Left lobe of liver (tissue), 2 donors: ENCODE measurements at regions not wholly inside any gene's neighbourhood (a gene's known extent, or its start where the extent isn't known, plus 50 kb on each side); places are given as distances from the start of the nearest gene placed in this dataset.
"Not testable (repeated sequence)": the region's sequence is repeated elsewhere in the genome, so short reads cannot be mapped to it uniquely, and the experiment has no call there.

Source experiments
- ATAC-seq: fragments of 200-7000 bp; cut with Tn5 transposase; one replicate; pipeline ENCODE4 v1.9.1; 2020; ENCODE audit warnings: mild to moderate bottlenecking, moderate library complexity
- DNase-seq: peaks from one replicate; pipeline ENCODE4 v3.0.0-alpha.2; 2020; ENCODE audit warnings: low spot score
- donor health status: DM: no; HTN: no; CAD: no; lungs with moderate emphysema.
- donor health status: DM: no; HTN: yes; CAD: no.

DNA sequence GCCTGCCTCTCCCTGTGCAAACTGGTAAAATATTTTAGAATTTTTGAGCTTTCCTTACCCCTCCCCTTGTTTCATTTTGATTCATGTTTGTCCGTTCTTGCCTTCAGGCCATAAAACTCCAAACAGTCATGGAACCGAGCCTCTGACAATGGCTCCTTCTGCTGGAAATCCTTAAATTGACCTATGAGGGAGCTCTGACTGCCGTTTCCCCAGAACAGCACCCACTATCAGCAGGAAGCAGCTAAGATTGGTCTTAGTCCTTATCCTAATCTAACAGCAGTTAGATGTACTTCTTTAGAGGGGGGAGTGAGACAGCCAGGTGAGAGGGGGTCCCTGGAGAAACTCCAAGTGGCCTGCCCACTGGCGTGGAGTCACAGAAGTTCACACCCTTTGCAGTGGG is 106.7 kb downstream of the FAM174A start:
- no peak for ATAC-seq

DNA sequence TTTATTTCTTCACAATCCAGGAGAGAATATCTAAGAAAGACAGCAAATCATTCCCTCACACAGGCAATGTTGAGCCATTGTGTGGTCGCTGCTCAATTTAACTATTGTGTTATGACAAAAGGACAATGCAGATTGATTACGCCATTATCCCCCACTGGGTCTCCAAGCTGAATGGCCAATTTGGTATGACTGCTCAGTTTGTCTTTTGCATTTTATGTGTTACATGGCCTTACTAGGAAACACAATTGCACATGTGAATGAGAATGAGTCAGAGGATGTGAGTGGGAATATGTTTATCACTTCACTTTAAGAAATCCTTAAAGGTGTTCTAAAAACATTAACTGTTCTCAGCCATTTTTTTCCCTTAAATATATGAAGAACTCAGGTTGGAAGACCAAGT is 108.3 kb downstream of the FAM174A start:
- ATAC-seq (no peak), DNase-seq (no peak)

More for the DNA sequence above, 106.7 kb downstream of the FAM174A start:
- DNase-seq = no peak

DNA sequence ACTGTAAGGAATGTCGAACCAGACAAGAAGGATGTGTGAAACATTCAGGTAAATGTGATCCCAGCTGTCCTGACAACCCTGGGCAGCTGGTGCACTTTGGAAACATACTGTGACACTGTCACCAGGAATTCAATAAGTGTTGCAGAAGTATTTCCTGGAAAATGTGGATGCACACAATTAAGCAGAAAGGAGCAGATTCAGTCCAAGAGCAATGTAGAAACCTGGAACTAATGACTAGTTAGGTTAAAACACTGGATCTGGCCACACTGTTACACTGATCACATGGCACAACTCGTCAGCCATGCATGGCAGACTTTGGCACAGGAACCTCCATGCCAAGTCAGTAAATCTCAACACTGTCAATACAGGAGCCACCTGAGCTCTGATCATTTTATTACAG is 109.0 kb downstream of the FAM174A start:
- DNase-seq (no peak), ATAC-seq (no peak)

DNA sequence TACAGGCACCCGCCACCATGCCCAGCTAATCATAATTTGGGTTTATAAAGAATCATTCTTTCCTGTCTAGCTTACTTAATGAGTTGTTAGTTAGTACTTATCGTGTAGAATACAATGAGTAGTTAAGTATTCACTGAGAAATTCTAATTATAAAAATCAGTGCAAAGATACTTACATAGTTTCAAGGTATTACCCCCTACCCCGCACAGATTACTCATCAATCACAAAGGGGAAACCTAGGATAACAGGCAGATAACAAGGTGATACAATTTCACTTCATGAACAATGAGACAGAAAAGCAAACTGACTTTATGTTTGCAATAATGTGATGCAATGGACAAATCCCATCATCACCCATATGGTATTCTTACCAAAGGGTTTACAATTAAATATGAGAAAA is 109.6 kb downstream of the FAM174A start:
- no peak for ATAC-seq

DNA sequence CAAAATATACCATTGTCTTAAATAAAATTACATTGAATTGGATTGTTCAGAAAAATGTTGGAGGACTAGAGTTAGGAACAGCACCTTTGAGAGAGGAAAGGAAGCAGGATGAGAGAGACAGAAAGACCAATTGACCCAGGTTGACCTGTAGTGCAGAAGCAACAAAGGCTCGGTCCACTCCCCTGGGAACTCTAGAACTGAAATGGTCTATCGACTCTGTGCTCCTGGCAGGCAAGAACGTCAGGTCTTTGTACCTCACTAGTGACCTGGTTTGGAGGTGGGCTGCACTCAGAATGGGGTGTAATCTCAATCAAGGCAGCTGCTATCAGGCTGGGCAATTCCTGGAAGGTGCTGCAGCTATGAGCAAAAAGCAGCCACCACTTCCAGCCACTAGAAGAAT is 110.8 kb downstream of the FAM174A start:
- no peak for ATAC-seq

More for the DNA sequence above, 109.6 kb downstream of the FAM174A start:
- DNase-seq = no peak

DNA sequence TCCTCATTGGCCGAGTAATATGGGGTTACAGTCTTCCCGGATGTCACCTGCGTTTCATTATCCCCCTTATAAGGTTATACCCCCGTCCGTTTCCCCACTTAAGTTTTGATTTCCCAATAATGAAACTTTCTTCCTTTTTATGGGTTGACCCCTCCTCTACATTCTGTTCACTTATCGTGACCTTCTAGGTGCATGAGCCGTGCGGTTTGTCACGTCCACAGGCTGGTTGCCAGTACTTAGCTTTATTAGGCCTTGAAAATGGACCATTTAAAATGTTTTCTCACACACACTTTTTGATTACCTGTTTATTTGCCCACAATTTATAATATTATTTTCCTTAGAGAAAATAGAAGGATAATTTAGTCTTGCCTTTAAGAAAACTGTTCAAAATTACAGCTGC is 111.5 kb downstream of the FAM174A start:
- DNase-seq (no peak), ATAC-seq (no peak)

More for the DNA sequence above, 110.8 kb downstream of the FAM174A start:
- DNase-seq = no peak

DNA sequence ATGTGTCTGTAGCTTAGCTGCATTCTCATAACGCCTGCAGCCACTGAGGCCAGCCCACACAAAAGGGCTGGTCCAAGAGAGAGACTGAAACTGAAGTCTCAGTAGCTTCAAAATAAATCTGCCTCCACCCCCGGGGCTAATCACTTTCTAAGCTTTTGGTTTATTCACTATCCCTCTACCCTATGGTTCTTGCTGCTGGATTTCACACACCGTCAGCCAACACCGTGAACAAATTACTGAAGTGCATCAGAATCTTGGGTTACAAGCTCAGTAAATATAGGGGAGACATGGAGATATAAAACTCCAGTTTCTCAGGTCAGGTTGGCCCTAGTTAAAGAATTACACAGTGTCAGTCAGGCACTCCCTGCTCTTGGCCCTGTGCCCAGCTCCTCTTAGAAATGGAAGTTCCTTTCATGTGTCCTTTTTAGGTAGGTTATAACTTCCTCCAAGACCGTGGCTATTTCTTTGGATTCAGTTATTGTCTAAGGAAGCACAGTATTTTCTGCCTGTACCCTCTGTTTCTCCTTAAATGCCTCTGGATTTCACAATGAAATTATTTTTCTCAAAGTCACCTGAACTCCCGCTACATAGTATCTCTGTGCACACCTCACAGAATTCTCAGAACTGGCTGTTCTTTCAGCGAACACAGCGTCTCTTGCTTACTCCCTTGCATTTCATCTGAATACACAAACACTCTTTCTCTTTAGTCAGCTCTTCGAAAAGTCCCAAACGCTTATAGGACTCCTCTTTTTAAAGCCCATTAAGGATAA is 112.5 kb downstream of the FAM174A start:
- ATAC-seq = no peak
- DNase-seq = no peak

DNA sequence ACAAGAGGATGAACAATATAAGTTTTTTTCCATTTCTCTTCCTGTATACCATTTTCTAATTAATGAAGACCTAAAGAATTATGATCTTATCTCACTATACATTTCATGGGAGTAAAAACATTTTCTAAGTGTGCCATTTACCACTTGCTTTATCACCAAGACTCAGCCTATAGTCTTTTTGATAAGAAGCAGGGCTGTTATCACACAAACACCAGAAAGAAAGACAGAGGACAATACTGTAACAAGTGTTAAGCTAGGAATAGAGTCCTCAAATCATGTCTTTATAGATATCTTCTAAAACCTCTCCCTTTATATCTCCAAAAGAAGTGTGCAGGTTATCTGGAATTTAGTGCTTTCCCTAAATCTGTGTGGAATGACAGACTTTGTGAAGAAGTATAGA is 119.7 kb downstream of the FAM174A start:
- DNase-seq (no peak), ATAC-seq (no peak)

DNA sequence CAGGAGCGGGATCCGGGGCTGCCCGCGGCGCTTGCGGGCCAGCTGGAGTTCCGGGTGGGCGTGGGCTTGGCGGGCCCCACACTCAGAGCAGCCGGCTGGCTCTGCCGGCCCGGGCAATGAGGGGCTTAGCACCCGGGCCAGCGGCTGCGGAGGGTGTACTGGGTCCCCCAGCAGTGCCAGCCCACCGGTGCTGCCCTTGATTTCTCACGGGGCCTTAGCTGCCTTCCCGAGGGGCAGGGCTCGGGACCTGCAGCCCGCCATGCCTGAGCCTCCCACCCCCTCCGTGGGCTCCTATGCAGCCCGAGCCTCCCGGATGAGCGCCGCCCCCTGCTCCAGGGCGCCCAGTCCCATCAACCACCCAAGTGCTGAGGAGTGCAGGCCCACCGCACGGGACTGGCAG is 121.6 kb downstream of the FAM174A start:
- DNase-seq, ATAC-seq: not testable (repeated sequence)

DNA sequence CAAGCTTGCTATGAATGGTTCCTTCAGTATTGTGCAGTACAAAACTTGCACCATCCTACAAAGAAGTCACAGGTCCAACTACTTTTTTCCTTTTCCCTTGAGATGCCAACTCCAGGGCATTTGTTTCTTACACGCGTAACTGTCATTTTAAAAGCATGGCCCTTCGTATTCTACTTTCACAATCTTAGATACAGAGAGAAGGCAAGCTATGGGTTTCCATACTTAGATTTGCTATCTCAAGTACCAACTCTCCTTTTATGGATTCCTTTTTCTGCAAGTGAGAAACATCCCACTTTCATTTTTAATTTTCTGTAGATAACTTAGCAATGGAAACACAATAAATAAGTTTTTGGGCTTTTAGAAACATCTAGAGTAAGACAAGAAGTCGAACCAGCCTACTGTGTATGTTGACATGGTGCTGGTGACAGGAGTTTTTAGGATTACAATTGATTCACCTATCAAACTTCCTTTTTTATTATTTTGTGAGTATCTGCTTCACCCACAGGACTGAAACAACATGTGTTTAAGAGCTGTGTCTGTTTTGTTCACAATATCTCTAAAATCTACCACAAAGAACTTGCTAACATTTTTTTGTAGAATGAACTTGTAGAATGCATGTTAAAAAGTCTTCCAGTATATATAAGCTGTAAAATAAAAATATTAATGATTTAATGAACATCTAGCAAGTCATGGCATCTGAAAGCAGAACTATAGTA is 124.1 kb downstream of the FAM174A start:
- ATAC-seq = no peak
- DNase-seq = no peak

DNA sequence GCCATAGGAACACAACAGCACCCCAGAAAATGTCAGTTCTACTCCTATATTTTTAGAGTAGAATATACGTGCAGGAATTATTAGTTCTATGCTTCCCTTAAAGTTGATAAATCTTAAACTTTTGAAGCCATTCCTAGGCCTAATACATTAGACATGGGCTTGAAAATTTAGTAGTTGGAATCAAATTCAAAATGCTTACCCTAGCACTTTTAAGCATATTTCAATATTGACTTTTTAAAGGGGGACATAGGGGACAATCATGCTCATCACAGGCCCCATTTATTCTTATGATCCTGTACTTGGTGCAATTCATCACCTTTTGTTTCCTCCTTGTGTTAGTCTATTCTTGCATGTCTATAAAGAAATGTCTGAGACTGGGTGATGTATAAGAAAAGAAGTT is 129.0 kb downstream of the FAM174A start:
- DNase-seq (no peak), ATAC-seq (no peak)

DNA sequence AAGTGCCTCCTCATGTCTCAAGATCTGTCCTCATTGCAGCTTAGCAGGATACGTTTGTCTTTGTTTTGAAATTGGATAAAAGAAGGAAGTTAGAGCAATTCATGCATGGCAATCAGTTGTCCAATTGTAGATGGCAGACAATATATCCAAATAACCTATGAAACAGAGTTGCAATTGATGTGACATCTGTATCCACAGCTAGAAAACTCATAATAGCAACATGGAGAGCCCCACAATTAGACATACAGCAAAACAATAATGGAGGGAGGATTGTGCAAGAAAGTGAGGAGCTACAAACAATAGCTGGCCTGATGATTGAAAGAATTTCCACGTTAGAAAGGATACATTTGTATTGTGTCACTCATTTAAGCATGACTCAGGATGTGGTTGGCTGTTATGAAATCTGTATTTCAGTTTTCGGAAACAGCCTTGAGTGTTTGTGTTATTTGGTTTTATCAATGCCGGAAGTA is 132.0 kb downstream of the FAM174A start:
- DNase-seq (no peak), ATAC-seq (no peak)

DNA sequence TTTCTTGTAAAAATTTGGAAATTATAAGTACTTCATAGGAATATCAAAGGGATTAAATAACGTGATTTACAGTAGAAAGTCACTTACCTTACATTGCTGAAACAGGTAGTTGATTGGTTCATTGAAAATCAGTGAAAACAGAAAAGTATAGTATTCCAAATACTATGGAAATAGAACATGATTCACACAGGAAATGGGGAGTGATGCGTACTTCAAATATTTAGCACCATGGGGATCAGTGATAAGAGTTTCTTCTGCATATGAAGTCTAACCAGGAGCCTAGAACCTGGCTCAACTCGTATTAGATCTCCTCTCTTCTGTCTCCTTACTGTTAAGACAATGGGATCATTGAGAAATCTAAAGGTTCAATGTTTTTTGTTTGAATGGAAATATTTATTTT is 133.3 kb downstream of the FAM174A start:
- DNase-seq (no peak), ATAC-seq (no peak)

DNA sequence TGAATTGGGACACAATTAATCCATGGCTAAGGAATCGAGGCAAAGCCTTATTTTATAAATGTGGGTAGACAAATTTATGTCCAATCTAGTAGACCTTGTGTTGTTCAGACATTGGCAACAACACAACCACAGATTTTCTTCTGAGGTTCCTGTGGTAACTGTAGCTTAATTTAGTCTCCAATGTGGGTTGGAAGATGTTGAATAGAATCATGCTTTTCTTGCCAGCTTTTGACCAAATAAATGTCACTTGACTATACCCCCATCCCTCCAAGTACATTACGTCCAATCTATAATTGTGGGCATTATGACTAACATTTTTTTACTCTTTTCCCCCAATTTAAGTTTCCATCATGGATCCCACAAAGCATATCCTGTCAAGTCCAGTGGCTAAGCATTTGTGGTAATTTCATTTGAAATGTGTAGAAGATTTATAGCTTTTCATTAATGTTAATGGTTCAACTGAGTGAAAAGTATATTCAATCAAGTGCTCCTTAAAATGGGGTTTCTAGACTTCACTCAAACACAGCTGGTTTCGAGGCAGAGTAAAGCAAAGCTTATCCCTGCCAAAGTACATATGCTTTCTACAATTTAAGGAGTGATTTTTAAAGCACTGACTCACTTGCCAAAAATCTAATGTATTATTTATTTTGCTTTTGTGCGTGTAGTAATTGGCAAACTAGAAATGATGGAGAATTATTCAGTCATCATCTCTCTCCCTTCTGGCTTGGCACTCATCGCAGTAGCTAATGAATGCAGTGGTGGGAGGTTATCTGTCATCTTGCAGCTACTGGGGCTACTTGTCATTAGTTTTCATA is 141.8 kb downstream of the FAM174A start:
- DNase-seq = no peak
- ATAC-seq = no peak

DNA sequence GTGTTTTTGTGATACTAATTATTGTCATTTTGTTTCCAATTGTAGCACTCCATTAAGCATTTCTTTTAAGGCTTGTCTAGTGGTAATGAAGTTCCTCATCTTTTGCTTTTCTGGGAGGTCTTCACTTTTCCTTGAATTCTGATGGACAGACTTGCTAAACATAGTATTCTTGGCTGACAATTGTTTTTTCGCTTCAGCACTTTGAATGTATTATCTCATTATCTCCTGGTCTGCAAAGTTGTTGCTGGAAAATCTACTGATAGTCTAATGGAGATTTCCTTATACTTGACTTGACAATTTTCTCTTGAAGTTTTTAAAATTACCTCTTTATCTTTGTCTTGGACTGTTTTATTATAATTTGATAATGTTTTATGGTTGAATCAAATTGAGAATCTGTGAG is 147.5 kb downstream of the FAM174A start:
- no peak for ATAC-seq
- DNase-seq = no peak

DNA sequence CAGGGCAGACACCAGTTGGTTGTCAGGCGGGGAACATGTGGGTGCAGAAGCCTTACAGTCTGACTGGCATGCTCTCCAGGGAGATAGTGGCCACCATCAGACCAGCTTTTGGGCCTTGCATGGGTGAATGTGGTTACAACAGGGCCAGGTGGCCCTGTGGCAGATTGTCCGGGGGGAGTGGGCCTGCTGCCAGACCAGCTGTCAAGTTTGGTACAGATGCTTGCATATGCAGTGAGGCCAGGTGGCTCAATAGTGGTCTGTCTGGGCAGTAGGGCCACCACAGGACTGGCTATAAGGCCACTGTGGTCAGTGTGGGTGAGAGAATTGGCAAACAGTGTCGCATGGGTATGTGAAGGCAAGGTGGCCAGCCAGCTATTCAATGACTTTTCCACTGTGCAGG is 148.7 kb downstream of the FAM174A start:
- DNase-seq (no peak), ATAC-seq (no peak)

DNA sequence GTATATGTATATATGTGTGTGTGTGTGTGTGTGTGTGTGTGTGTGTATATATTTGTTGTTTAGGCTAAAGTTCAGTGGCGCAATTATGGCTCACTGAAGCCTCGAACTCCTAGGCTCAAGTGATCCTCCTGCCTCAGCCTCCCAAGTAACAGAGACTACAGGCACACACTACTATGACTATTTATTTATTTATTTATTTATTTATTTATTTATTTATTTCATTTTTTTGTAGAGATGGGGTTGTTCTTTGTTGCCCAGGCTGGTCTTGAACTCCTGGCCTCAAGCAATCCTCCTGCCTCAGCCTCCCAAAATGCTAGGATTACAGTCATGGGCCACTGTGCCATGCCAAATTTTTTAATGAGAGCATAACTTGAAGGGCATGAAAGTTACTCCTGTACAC is 149.9 kb downstream of the FAM174A start:
- ATAC-seq, DNase-seq: not testable (repeated sequence)

DNA sequence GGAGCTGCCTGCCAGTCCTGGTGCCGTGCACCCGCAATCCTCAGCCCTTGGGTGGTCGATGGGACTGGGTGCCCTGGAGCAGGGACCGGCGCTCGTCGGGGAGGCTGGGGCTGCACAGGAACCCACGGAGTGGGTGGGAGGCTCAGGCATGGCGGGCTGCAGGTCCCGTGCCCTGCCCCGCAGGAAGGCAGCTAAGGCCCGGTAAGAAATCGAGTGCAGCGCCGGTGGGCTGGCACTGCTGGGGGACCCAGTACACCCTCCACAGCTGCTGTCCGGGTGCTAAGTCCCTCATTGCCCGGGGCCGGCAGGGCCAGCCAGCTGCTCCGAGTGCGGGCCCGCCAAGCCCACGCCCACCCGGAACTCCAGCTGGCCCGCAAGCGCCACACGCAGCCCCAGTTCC is 153.7 kb downstream of the FAM174A start:
- not testable (repeated sequence) for ATAC-seq, DNase-seq

DNA sequence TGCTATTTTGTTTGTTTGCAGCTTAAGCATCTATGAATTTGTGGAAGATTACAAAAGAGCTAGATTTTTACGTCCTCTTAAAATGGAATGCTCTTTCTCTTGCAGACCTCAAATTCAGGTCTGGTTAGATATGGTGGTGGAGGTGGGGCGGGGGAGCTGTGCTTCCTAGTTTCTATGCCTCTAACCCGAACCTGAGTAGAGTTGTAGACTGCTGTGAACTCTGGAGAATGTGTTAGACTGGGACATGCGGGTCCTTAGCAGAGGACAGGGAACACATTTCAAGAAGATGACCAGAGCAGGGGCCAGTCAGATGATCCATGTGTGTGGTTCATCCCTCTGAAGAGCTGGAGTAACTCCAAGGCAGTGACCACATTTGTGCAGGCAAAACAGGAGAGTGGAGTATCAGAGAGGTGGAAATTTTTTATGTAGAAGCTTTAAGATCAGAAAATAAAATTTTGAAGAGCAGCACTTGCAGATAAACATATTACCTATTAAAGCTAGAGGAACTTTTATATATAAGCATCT is 154.9 kb downstream of the FAM174A start:
- DNase-seq (no peak), ATAC-seq (no peak)

DNA sequence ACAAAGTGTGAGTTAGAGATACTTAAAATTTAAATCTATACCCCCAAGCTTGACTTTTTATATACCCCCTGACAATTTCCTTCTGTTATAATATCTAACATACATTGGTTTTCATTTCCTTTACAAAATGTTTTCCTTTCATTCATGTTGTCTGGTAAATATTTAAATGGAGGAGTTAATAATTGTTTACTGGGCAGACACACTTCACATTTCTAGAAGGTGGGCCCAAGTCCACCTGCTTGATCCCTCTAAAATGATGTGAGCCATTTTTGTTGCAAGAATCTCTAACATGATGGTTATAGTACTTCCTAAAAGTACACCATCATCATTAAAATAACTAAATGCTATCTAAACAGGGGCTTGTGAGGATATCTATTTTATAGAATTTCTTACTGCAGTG is 155.9 kb downstream of the FAM174A start:
- no peak for DNase-seq

DNA sequence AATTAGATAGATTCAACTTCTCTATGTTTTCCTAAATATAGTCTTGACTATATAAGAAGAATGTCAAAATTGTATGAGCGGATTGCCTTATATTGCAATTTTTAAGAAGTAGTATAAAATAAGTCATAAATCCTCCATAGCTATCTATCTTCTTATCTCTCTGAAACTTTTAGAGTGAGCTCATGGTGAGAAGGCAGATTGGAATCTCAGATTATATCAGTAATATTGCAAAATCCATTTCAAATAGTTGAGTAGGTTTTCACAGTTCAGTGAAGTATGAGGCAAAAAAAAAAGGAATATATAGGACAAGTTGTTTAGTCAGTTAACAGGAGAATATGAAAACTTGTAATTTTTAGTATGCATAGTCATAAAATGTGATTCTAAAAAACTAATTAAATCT is 156.4 kb downstream of the FAM174A start:
- DNase-seq = no peak
- ATAC-seq = no peak

More for the DNA sequence above, 155.9 kb downstream of the FAM174A start:
- ATAC-seq = no peak
